ENCODE measurements at regions not wholly inside any gene's neighbourhood (a gene's known extent, or its start where the extent isn't known, plus 50 kb on each side); places are given as distances from the start of the nearest gene placed in this dataset.

- Histone ChIP-seq H4K20me1 (ENCODE audit: insufficient read depth, low read length) (no peaks in the 10 kb centered on the region), H3K4me3 (ENCODE audit: low read depth, low read length, poor library complexity, severe bottlenecking) (no peak overlapping the region), H2AFZ (ENCODE audit: low read length) (no peak overlapping the region), H3K9me3 (ENCODE audit: low read length) (no peaks in the 10 kb centered on the region), H3K4me2 (ENCODE audit: low read length) (no peak overlapping the region), H3K27ac (ENCODE audit: low read depth, low read length, poor library complexity, severe bottlenecking) (no peak overlapping the region), H3K4me1 (ENCODE audit: insufficient read depth, low read length, severe bottlenecking) (no peaks in the 10 kb centered on the region), H3F3A (ENCODE audit: insufficient read depth, low read length) (no peaks in the 10 kb centered on the region), H3K9me2 (ENCODE audit: low read depth, low read length) (no peaks in the 10 kb centered on the region), H3K79me2 (ENCODE audit: insufficient read depth, low read length) (no peaks in the 10 kb centered on the region), H3K9ac (ENCODE audit: low read length) (no peak overlapping the region), H3K27me3 (ENCODE audit: insufficient read depth, low read length) (no peaks in the 10 kb centered on the region), H3K36me3 (ENCODE audit: insufficient read depth, low read length) (no peaks in the 10 kb centered on the region)
- TF ChIP-seq CTCF (IDR thresholded peaks at IDR 0.05; ENCODE audit: low read length) (no peak), EZH2 (IDR thresholded peaks at IDR 0.05; ENCODE audit: borderline replicate concordance, low read length) (no peak)
These were observed 694.8 kb downstream of the SEMA5A start for GRCh38 chr5:8851101-8851500.

- no peaks in the 10 kb centered on the region for H3K9me3 ChIP-seq (ENCODE audit: low read length)
- no peaks in the 10 kb centered on the region for H3K27me3 ChIP-seq (ENCODE audit: insufficient read depth, low read length)
- TF ChIP-seq CTCF (IDR thresholded peaks at IDR 0.05; ENCODE audit: low read length) (no peak), EZH2 (IDR thresholded peaks at IDR 0.05; ENCODE audit: borderline replicate concordance, low read length) (no peak)
These were observed 688.8 kb downstream of the SEMA5A start for GRCh38 chr5:8857051-8857450.

GRCh38 chr5:8861764-8862163, 684.1 kb downstream of the SEMA5A start:
- H3K4me3 ChIP-seq (ENCODE audit: low read depth, low read length, poor library complexity, severe bottlenecking) = no peak overlapping the region
- H3K36me3 ChIP-seq (ENCODE audit: insufficient read depth, low read length) = no peaks in the 10 kb centered on the region
- H3K79me2 ChIP-seq (ENCODE audit: insufficient read depth, low read length) = no peaks in the 10 kb centered on the region
- H3K9ac ChIP-seq (ENCODE audit: low read length) = no peak overlapping the region
- no peak for TF ChIP-seq CTCF (IDR thresholded peaks at IDR 0.05; ENCODE audit: low read length)
- TF ChIP-seq EZH2 (IDR thresholded peaks at IDR 0.05; ENCODE audit: borderline replicate concordance, low read length) = no peak
- no peak overlapping the region for H3K27ac ChIP-seq (ENCODE audit: low read depth, low read length, poor library complexity, severe bottlenecking)
- no peaks in the 10 kb centered on the region for H3F3A ChIP-seq (ENCODE audit: insufficient read depth, low read length)
- H4K20me1 ChIP-seq (ENCODE audit: insufficient read depth, low read length) = no peaks in the 10 kb centered on the region
- H2AFZ ChIP-seq (ENCODE audit: low read length) = no peak overlapping the region
- H3K9me2 ChIP-seq (ENCODE audit: low read depth, low read length) = no peaks in the 10 kb centered on the region
- no peaks in the 10 kb centered on the region for H3K4me1 ChIP-seq (ENCODE audit: insufficient read depth, low read length, severe bottlenecking)
- H3K27me3 ChIP-seq (ENCODE audit: insufficient read depth, low read length) = no peaks in the 10 kb centered on the region
- H3K9me3 ChIP-seq (ENCODE audit: low read length) = no peaks in the 10 kb centered on the region
- no peak overlapping the region for H3K4me2 ChIP-seq (ENCODE audit: low read length)

More at GRCh38 chr5:8857051-8857450, 688.8 kb downstream of the SEMA5A start:
- H3K27ac ChIP-seq (ENCODE audit: low read depth, low read length, poor library complexity, severe bottlenecking) = no peak overlapping the region
- H3K4me3 ChIP-seq (ENCODE audit: low read depth, low read length, poor library complexity, severe bottlenecking) = no peak overlapping the region
- no peaks in the 10 kb centered on the region for H3F3A ChIP-seq (ENCODE audit: insufficient read depth, low read length)
- H3K9me2 ChIP-seq (ENCODE audit: low read depth, low read length) = no peaks in the 10 kb centered on the region
- no peaks in the 10 kb centered on the region for H3K79me2 ChIP-seq (ENCODE audit: insufficient read depth, low read length)
- no peaks in the 10 kb centered on the region for H4K20me1 ChIP-seq (ENCODE audit: insufficient read depth, low read length)
- no peak overlapping the region for H3K9ac ChIP-seq (ENCODE audit: low read length)
- no peak overlapping the region for H2AFZ ChIP-seq (ENCODE audit: low read length)
- H3K36me3 ChIP-seq (ENCODE audit: insufficient read depth, low read length) = no peaks in the 10 kb centered on the region
- no peak overlapping the region for H3K4me2 ChIP-seq (ENCODE audit: low read length)
- no peaks in the 10 kb centered on the region for H3K4me1 ChIP-seq (ENCODE audit: insufficient read depth, low read length, severe bottlenecking)

All from OCI-LY1 (cell line).